CD14-positive monocyte (primary cell): ENCODE measurements at regions not wholly inside any gene's neighbourhood (a gene's known extent, or its start where the extent isn't known, plus 50 kb on each side); places are given as distances from the start of the nearest gene placed in this dataset.

ENCODE experiments used
- DNase-seq, 3 donors: peaks; one replicate each; pipeline ENCODE4 v3.0.0-alpha.2; 2011 to 2022
- H2AFZ ChIP-seq: 2 replicates; pipeline ENCODE4 v1.6.0; 2012; ENCODE audit warnings: mild to moderate bottlenecking, low read depth, low read length, inconsistent platforms; ENCODE audit not compliant: insufficient read depth, poor library complexity, severe bottlenecking
- H3K27ac ChIP-seq, 2 donors: 1 replicate in 1 of 2; 2 replicates in 1 of 2; pipeline ENCODE4 v1.5.1; 2012 to 2013; ENCODE audit warnings: low read length in 2 of 2, control low read depth in 1 of 2, inconsistent platforms in 1 of 2, low read depth in 1 of 2, mild to moderate bottlenecking in 1 of 2
- H3K27me3 ChIP-seq, 2 donors: one replicate each; pipeline versions ENCODE4 v1.6.0 to v1.6.1; 2011 to 2013; ENCODE audit warnings: low read length in 2 of 2; ENCODE audit not compliant: control insufficient read depth in 2 of 2, insufficient read depth in 2 of 2
- H3K36me3 ChIP-seq, 2 donors: replicated peaks in 1 of 2; 1 replicate in 1 of 2; 2 replicates in 1 of 2; pipeline versions ENCODE4 v1.5.1 to v1.6.1; 2012 to 2013; ENCODE audit warnings: low read length in 2 of 2, control low read depth in 1 of 2, inconsistent platforms in 1 of 2, mild to moderate bottlenecking in 1 of 2; ENCODE audit not compliant: insufficient read depth in 2 of 2, control insufficient read depth in 1 of 2
- H3K4me1 ChIP-seq, 2 donors: 1 replicate in 1 of 2; 2 replicates in 1 of 2; pipeline versions ENCODE4 v1.5.1 to v1.6.1; 2012 to 2013; ENCODE audit warnings: low read length in 2 of 2, control low read depth in 1 of 2, inconsistent platforms in 1 of 2, mild to moderate bottlenecking in 1 of 2, moderate library complexity in 1 of 2; ENCODE audit not compliant: insufficient read depth in 2 of 2, control insufficient read depth in 1 of 2
- H3K4me2 ChIP-seq: replicated peaks from 2 replicates; pipeline ENCODE3; 2012; ENCODE audit warnings: low read length, moderate library complexity, mild to moderate bottlenecking; ENCODE audit not compliant: poor library complexity, severe bottlenecking; ENCODE audit errors: extremely low read depth
- H3K4me3 ChIP-seq, 3 experiments: fragments of 200-600 bp in 1 of 3; sonication (generic) in 1 of 3; replicated peaks in 1 of 3; 1 replicate in 2 of 3; 2 replicates in 1 of 3; pipeline ENCODE4 v1.5.1; 2011 to 2013; ENCODE audit warnings: low read length in 3 of 3, mild to moderate bottlenecking in 3 of 3, control low read depth in 2 of 3, low read depth in 2 of 3, inconsistent platforms in 1 of 3, moderate library complexity in 1 of 3
- H3K79me2 ChIP-seq: 2 replicates; pipeline ENCODE4 v1.6.0; 2012; ENCODE audit warnings: mild to moderate bottlenecking, control low read depth, inconsistent platforms, low read length, moderate library complexity; ENCODE audit not compliant: insufficient read depth
- H3K9ac ChIP-seq: 2 replicates; pipeline ENCODE4 v1.6.0; 2017; ENCODE audit warnings: low read length, mild to moderate bottlenecking; ENCODE audit not compliant: insufficient read depth, poor library complexity, severe bottlenecking
- H3K9me3 ChIP-seq, 2 donors: replicated peaks in 1 of 2; 1 replicate in 1 of 2; 2 replicates in 1 of 2; pipeline versions ENCODE4 v1.5.1 to v1.6.1; 2012 to 2013; ENCODE audit warnings: low read length in 2 of 2, control low read depth in 1 of 2; ENCODE audit not compliant: control insufficient read depth in 1 of 2, insufficient read depth in 1 of 2
- H4K20me1 ChIP-seq: 2 replicates; pipeline ENCODE4 v1.6.0; 2012; ENCODE audit warnings: mild to moderate bottlenecking, low read length, control low read depth, moderate library complexity; ENCODE audit not compliant: insufficient read depth
- H3K27ac Mint-ChIP-seq, 7 donors: one replicate each; pipeline ENCODE4 v1.8.0; 2020; ENCODE audit warnings: mild to moderate bottlenecking in 7 of 7, mixed read lengths in 7 of 7, moderate library complexity in 6 of 7, inconsistent platforms in 2 of 7
- H3K27me3 Mint-ChIP-seq, 3 donors: one replicate each; pipeline ENCODE4 v1.8.0; 2021 to 2022; ENCODE audit warnings: low read depth in 3 of 3, mild to moderate bottlenecking in 3 of 3, mixed read lengths in 3 of 3, moderate library complexity in 3 of 3, inconsistent platforms in 1 of 3
- H3K36me3 Mint-ChIP-seq, 2 donors: one replicate each; pipeline ENCODE4 v1.8.0; 2020; ENCODE audit warnings: mixed read lengths in 2 of 2, inconsistent platforms in 1 of 2, mild to moderate bottlenecking in 1 of 2
- H3K4me1 Mint-ChIP-seq: one replicate; pipeline ENCODE4 v1.8.0; 2020; ENCODE audit warnings: mild to moderate bottlenecking, mixed read lengths
- H3K4me3 Mint-ChIP-seq, 2 donors: one replicate each; pipeline ENCODE4 v1.8.0; 2020; ENCODE audit warnings: mild to moderate bottlenecking in 2 of 2, mixed read lengths in 2 of 2, moderate library complexity in 1 of 2
- H3K9me3 Mint-ChIP-seq, 7 donors: one replicate each; pipeline ENCODE4 v1.8.0; 2020 to 2022; ENCODE audit warnings: mixed read lengths in 7 of 7, mild to moderate bottlenecking in 6 of 7, moderate library complexity in 6 of 7, inconsistent platforms in 2 of 7
- CTCF ChIP-seq: fragments of 200-600 bp; IDR thresholded peaks from one replicate; pipeline ENCODE4 v1.8.0; 2022; ENCODE audit warnings: antibody characterized with exemption, mild to moderate bottlenecking
- WGBS: methylation state at CpG from one replicate; pipeline ENCODE4 v1.1.5; 2013; ENCODE audit warnings: missing lambda C conversion rate; ENCODE audit not compliant: insufficient coverage; 5-methylcytosine and 5-hydroxymethylcytosine counted together
- intact Hi-C, 2 donors: fragments of 100-400 bp; cut with micrococcal nuclease; formaldehyde crosslinking; loops; one replicate each; pipeline versions ENCODE4 v1.15.0 to v1.15.1; 2023

GRCh38 chr10:121369616-121370015 lies 228.6 kb downstream of the FGFR2 start:
- H3K27ac ChIP-seq = no peak overlapping the region
- no peaks in the 10 kb centered on the region for H4K20me1 ChIP-seq
- Mint-ChIP-seq H3K4me3 (no peak overlapping the region), H3K9me3 (peaks cover 0 to 10% (median 2%) of the 10 kb centered on the region in 7 donors), H3K4me1 (no peaks in the 10 kb centered on the region), H3K27ac (no peak overlapping the region), H3K27me3 (peaks cover 0 to 2% (median 1%) of the 10 kb centered on the region in 3 donors), H3K36me3 (no peaks in the 10 kb centered on the region)
- no peak overlapping the region for H3K4me3 ChIP-seq
- H3K4me2 ChIP-seq = no peak overlapping the region
- intact Hi-C loops = no loop called here
- 83% methylated on average over 3 of the region's 3 CpGs for WGBS
- no peaks in the 10 kb centered on the region for H3K27me3 ChIP-seq
- no peaks in the 10 kb centered on the region for H3K9me3 ChIP-seq
- H3K4me1 ChIP-seq = no peaks in the 10 kb centered on the region
- DNase-seq = no peak
- no peaks in the 10 kb centered on the region for H3K79me2 ChIP-seq
- H2AFZ ChIP-seq = no peak overlapping the region
- TF ChIP-seq CTCF = no peak
- H3K36me3 ChIP-seq = no peaks in the 10 kb centered on the region
- no peak overlapping the region for H3K9ac ChIP-seq

GRCh38 chr10:121371836-121372235 lies 226.4 kb downstream of the FGFR2 start:
- TF ChIP-seq CTCF = no peak
- H3K4me3 ChIP-seq = no peak overlapping the region
- H3K79me2 ChIP-seq = no peaks in the 10 kb centered on the region
- H3K36me3 ChIP-seq = no peaks in the 10 kb centered on the region
- intact Hi-C loops = no loop called here
- Mint-ChIP-seq H3K4me1 (no peaks in the 10 kb centered on the region), H3K4me3 (no peak overlapping the region), H3K36me3 (no peaks in the 10 kb centered on the region), H3K9me3 (peaks cover 0 to 5% (median 0%) of the 10 kb centered on the region in 7 donors), H3K27ac (peak overlapping the region in 1 of 7 donors; percentile 35), H3K27me3 (peaks cover 0 to 2% (median 1%) of the 10 kb centered on the region in 3 donors)
- no peaks in the 10 kb centered on the region for H3K9me3 ChIP-seq
- no peaks in the 10 kb centered on the region for H4K20me1 ChIP-seq
- no peaks in the 10 kb centered on the region for H3K27me3 ChIP-seq
- no CpG with 5 or more reads among the region's 3 CpGs for WGBS
- no peak overlapping the region for H3K4me2 ChIP-seq
- H3K27ac ChIP-seq = no peak overlapping the region
- no peak overlapping the region for H2AFZ ChIP-seq
- DNase-seq = no peak
- H3K9ac ChIP-seq = no peak overlapping the region
- no peaks in the 10 kb centered on the region for H3K4me1 ChIP-seq
